Smooth muscle cell (in vitro differentiated cells): ENCODE measurements at regions not wholly inside any gene's neighbourhood (a gene's known extent, or its start where the extent isn't known, plus 50 kb on each side); places are given as distances from the start of the nearest gene placed in this dataset.

ENCODE experiments used
- DNase-seq: peaks from one replicate; lab custom pipeline; 2025; ENCODE audit not compliant: unreplicated experiment; lab: John Stamatoyannopoulos, UW
- H2AFZ ChIP-seq: fragments of 200-600 bp; sonication (generic); 2 replicates; pipeline ENCODE4 v1.6.0; 2016; ENCODE audit warnings: antibody characterized with exemption, low read depth, mild to moderate bottlenecking
- H3F3A ChIP-seq: fragments of 200-600 bp; sonication (generic); 2 replicates; pipeline ENCODE4 v1.6.0; 2017; ENCODE audit warnings: antibody characterized with exemption, low read depth
- H3K27ac ChIP-seq: fragments of 200-600 bp; sonication (generic); 2 replicates; pipeline ENCODE4 v1.5.1; 2016; ENCODE audit warnings: low read depth, mild to moderate bottlenecking
- H3K27me3 ChIP-seq: fragments of 200-600 bp; sonication (generic); 2 replicates; pipeline ENCODE4 v1.6.1; 2016; ENCODE audit warnings: low read depth, mild to moderate bottlenecking
- H3K36me3 ChIP-seq: fragments of 200-600 bp; sonication (generic); 2 replicates; pipeline ENCODE4 v1.5.1; 2016; ENCODE audit warnings: low read depth
- H3K4me1 ChIP-seq: fragments of 200-600 bp; sonication (generic); 2 replicates; pipeline ENCODE4 v1.5.1; 2016; ENCODE audit warnings: low read depth
- H3K4me2 ChIP-seq: fragments of 200-600 bp; sonication (generic); 2 replicates; pipeline ENCODE4 v1.6.0; 2016; ENCODE audit warnings: mild to moderate bottlenecking
- H3K4me3 ChIP-seq: fragments of 200-600 bp; sonication (generic); 2 replicates; pipeline ENCODE4 v1.5.1; 2016; ENCODE audit warnings: mild to moderate bottlenecking
- H3K79me2 ChIP-seq: fragments of 200-600 bp; sonication (generic); 2 replicates; pipeline ENCODE4 v1.6.0; 2016; ENCODE audit warnings: low read depth, mild to moderate bottlenecking
- H3K9ac ChIP-seq: fragments of 200-600 bp; sonication (generic); 2 replicates; pipeline ENCODE4 v1.6.0; 2016; ENCODE audit warnings: low read depth
- H3K9me3 ChIP-seq: fragments of 200-600 bp; sonication (generic); replicated peaks from 2 replicates; pipeline ENCODE4 v1.5.1; 2016; ENCODE audit warnings: low read depth
- H4K20me1 ChIP-seq: fragments of 200-600 bp; sonication (generic); 2 replicates; pipeline ENCODE4 v1.6.0; 2016; ENCODE audit warnings: low read depth
- CTCF ChIP-seq: fragments of 200-600 bp; sonication (generic); IDR thresholded peaks from 2 replicates; pipeline ENCODE4 v1.5.1; 2017; ENCODE audit warnings: borderline replicate concordance, mild to moderate bottlenecking, antibody characterized with exemption; ENCODE audit not compliant: insufficient read depth, poor library complexity, severe bottlenecking
- WGBS: methylation state at CpG from one replicate; pipeline ENCODE4 v1.1.7; 2016; ENCODE audit warnings: low lambda C conversion rate; 5-methylcytosine and 5-hydroxymethylcytosine counted together

DNA sequence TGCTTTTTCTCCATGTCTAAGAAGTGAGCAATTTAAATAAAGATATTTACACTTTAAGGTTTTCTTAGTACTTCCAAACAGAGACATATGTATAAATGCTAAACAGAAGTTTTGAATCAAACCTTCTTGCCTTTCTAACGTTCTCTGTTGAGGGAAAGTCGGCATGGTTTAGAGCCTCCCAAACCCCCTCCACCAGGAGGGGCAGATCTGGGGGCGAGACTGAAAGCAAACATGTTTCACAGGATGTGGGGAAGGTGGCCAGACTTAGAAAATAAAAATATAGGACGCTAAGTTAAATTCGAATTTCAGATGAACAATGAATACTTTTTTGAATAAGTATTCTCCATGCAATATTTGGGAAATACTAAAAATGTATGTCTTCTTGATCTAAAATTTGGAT, 208.3 kb upstream of the SHH start:
- Histone ChIP-seq H3K9ac (no peak overlapping the region), H3K36me3 (no peaks in the 10 kb centered on the region), H3K4me3 (no peak overlapping the region), H3K9me3 (no peaks in the 10 kb centered on the region), H3F3A (no peaks in the 10 kb centered on the region), H3K4me1 (no peaks in the 10 kb centered on the region), H3K27ac (no peak overlapping the region), H4K20me1 (no peaks in the 10 kb centered on the region), H3K79me2 (no peaks in the 10 kb centered on the region), H2AFZ (no peak overlapping the region), H3K4me2 (no peak overlapping the region), H3K27me3 (no peaks in the 10 kb centered on the region)
- no peak for TF ChIP-seq CTCF
- 89% methylated on average over 5 of the region's 5 CpGs for WGBS
- DNase-seq = no peak

GRCh38 chr7:156019776-156020565, 207.7 kb upstream of the SHH start:
- TF ChIP-seq CTCF = no peak
- no peaks in the 10 kb centered on the region for H3K9me3 ChIP-seq
- no peak overlapping the region for H3K4me3 ChIP-seq
- H3K27ac ChIP-seq = no peak overlapping the region
- no peak overlapping the region for H3K4me2 ChIP-seq
- DNase-seq = no peak
- H3K36me3 ChIP-seq = no peaks in the 10 kb centered on the region
- no peaks in the 10 kb centered on the region for H3K4me1 ChIP-seq
- H3K79me2 ChIP-seq = no peaks in the 10 kb centered on the region
- H2AFZ ChIP-seq = no peak overlapping the region
- H3K9ac ChIP-seq = no peak overlapping the region
- no peaks in the 10 kb centered on the region for H3F3A ChIP-seq
- no peaks in the 10 kb centered on the region for H3K27me3 ChIP-seq
- 87% methylated on average over 13 of the region's 13 CpGs for WGBS
- no peaks in the 10 kb centered on the region for H4K20me1 ChIP-seq

- Histone ChIP-seq H3K9me3 (no peaks in the 10 kb centered on the region), H2AFZ (no peak overlapping the region), H4K20me1 (no peaks in the 10 kb centered on the region), H3K4me1 (no peaks in the 10 kb centered on the region), H3K27ac (no peak overlapping the region), H3K4me2 (no peak overlapping the region), H3K4me3 (no peak overlapping the region), H3K36me3 (no peaks in the 10 kb centered on the region), H3K9ac (no peak overlapping the region), H3F3A (no peaks in the 10 kb centered on the region), H3K79me2 (no peaks in the 10 kb centered on the region), H3K27me3 (no peaks in the 10 kb centered on the region)
- no peak for TF ChIP-seq CTCF
- WGBS = 90% methylated on average over 7 of the region's 7 CpGs
- no peak for DNase-seq
These were observed 207.0 kb upstream of the SHH start for GRCh38 chr7:156019308-156019707.
